HG03439 (cell line): ENCODE measurements at regions not wholly inside any gene's neighbourhood (a gene's known extent, or its start where the extent isn't known, plus 50 kb on each side); places are given as distances from the start of the nearest gene placed in this dataset.
"Not testable (repeated sequence)": the region's sequence is repeated elsewhere in the genome, so short reads cannot be mapped to it uniquely, and the experiment has no call there.

ENCODE experiments used
- ATAC-seq: cut with Tn5 transposase; IDR thresholded peaks from one replicate; pipeline ENCODE4 v1.9.1; 2021; ENCODE audit warnings: mild to moderate bottlenecking, moderate library complexity; ENCODE audit not compliant: unreplicated experiment

- no peak for ATAC-seq
These were observed 474.4 kb upstream of the NR5A2 start for GRCh38 chr1:199553104-199553503.

GRCh38 chr1:199561334-199561733 is 466.2 kb upstream of the NR5A2 start:
- ATAC-seq = no peak

- no peak for ATAC-seq
These were observed 454.5 kb upstream of the NR5A2 start for GRCh38 chr1:199573047-199573446.

GRCh38 chr1:199574950-199575349 is 452.6 kb upstream of the NR5A2 start:
- no peak for ATAC-seq

GRCh38 chr1:199580300-199580699 is 447.2 kb upstream of the NR5A2 start:
- ATAC-seq = no peak

- ATAC-seq = no peak
These were observed 442.1 kb upstream of the NR5A2 start for GRCh38 chr1:199585392-199585791.

- ATAC-seq = no peak
These were observed 436.8 kb upstream of the NR5A2 start for GRCh38 chr1:199590708-199591107.

- no peak for ATAC-seq
These were observed 436.0 kb upstream of the NR5A2 start for GRCh38 chr1:199591468-199591867.

- ATAC-seq = no peak
These were observed 434.0 kb upstream of the NR5A2 start for GRCh38 chr1:199593475-199593874.

GRCh38 chr1:199596448-199596847 is 431.1 kb upstream of the NR5A2 start:
- ATAC-seq = not testable (repeated sequence)

- ATAC-seq = no peak
These were observed 430.4 kb upstream of the NR5A2 start for GRCh38 chr1:199597152-199597551.

GRCh38 chr1:199608414-199608813 is 419.1 kb upstream of the NR5A2 start:
- ATAC-seq = no peak

- ATAC-seq = no peak
These were observed 414.3 kb upstream of the NR5A2 start for GRCh38 chr1:199612976-199613774.

GRCh38 chr1:199616947-199617346 is 410.6 kb upstream of the NR5A2 start:
- ATAC-seq = no peak

GRCh38 chr1:199619223-199619622 is 408.3 kb upstream of the NR5A2 start:
- no peak for ATAC-seq

- ATAC-seq = not testable (repeated sequence)
These were observed 401.3 kb upstream of the NR5A2 start for GRCh38 chr1:199626228-199626627.

- no peak for ATAC-seq
These were observed 397.9 kb upstream of the NR5A2 start for GRCh38 chr1:199629624-199630023.

- no peak for ATAC-seq
These were observed 388.1 kb upstream of the NR5A2 start for GRCh38 chr1:199639453-199639852.

GRCh38 chr1:199641531-199641930 is 386.0 kb upstream of the NR5A2 start:
- ATAC-seq = no peak

GRCh38 chr1:199644912-199645311 is 382.6 kb upstream of the NR5A2 start:
- ATAC-seq = no peak

GRCh38 chr1:199646761-199647160 is 380.7 kb upstream of the NR5A2 start:
- no peak for ATAC-seq

- ATAC-seq = no peak
These were observed 370.1 kb upstream of the NR5A2 start for GRCh38 chr1:199657449-199657848.

GRCh38 chr1:199660071-199660470 is 367.4 kb upstream of the NR5A2 start:
- ATAC-seq = no peak
